ENCODE measurements at regions not wholly inside any gene's neighbourhood (a gene's known extent, or its start where the extent isn't known, plus 50 kb on each side); places are given as distances from the start of the nearest gene placed in this dataset.

DNA sequence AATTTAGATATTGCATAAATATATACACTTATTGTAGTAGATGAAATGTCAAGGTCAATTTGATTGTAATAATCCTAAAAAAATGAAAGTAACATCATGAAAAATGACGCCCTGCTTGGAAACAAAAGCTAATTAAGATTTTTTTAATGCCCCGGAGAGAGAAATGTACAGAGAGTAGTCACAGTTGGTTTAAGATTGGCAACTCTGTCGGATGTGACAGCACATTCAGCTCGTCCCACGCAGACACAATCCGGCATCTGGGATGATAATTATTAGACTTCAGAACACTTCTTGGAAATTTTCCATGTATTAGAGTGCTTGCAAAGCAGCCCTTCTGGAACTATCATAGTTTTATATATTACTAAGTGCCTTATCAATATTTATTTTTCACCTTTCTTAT lies 478.0 kb downstream of the PDHA2 start (continued):
- TF ChIP-seq, protein P1, sequence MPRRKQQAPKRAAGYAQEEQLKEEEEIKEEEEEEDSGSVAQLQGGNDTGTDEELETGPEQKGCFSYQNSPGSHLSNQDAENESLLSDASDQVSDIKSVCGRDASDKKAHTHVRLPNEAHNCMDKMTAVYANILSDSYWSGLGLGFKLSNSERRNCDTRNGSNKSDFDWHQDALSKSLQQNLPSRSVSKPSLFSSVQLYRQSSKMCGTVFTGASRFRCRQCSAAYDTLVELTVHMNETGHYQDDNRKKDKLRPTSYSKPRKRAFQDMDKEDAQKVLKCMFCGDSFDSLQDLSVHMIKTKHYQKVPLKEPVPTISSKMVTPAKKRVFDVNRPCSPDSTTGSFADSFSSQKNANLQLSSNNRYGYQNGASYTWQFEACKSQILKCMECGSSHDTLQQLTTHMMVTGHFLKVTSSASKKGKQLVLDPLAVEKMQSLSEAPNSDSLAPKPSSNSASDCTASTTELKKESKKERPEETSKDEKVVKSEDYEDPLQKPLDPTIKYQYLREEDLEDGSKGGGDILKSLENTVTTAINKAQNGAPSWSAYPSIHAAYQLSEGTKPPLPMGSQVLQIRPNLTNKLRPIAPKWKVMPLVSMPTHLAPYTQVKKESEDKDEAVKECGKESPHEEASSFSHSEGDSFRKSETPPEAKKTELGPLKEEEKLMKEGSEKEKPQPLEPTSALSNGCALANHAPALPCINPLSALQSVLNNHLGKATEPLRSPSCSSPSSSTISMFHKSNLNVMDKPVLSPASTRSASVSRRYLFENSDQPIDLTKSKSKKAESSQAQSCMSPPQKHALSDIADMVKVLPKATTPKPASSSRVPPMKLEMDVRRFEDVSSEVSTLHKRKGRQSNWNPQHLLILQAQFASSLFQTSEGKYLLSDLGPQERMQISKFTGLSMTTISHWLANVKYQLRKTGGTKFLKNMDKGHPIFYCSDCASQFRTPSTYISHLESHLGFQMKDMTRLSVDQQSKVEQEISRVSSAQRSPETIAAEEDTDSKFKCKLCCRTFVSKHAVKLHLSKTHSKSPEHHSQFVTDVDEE (CRISPR knock-in tag; IDR thresholded peaks at IDR 0.05), result no peak
- TF ChIP-seq PPARA (CRISPR knock-in tag; IDR thresholded peaks at IDR 0.05; ENCODE audit: borderline replicate concordance) (no peak), BACH2 (CRISPR knock-in tag; IDR thresholded peaks at IDR 0.05; ENCODE audit: borderline replicate concordance) (no peak)
- TF ChIP-seq, protein P2, sequence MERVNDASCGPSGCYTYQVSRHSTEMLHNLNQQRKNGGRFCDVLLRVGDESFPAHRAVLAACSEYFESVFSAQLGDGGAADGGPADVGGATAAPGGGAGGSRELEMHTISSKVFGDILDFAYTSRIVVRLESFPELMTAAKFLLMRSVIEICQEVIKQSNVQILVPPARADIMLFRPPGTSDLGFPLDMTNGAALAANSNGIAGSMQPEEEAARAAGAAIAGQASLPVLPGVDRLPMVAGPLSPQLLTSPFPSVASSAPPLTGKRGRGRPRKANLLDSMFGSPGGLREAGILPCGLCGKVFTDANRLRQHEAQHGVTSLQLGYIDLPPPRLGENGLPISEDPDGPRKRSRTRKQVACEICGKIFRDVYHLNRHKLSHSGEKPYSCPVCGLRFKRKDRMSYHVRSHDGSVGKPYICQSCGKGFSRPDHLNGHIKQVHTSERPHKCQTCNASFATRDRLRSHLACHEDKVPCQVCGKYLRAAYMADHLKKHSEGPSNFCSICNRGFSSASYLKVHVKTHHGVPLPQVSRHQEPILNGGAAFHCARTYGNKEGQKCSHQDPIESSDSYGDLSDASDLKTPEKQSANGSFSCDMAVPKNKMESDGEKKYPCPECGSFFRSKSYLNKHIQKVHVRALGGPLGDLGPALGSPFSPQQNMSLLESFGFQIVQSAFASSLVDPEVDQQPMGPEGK (CRISPR knock-in tag; IDR thresholded peaks at IDR 0.05; ENCODE audit: borderline replicate concordance), result no peak

DNA sequence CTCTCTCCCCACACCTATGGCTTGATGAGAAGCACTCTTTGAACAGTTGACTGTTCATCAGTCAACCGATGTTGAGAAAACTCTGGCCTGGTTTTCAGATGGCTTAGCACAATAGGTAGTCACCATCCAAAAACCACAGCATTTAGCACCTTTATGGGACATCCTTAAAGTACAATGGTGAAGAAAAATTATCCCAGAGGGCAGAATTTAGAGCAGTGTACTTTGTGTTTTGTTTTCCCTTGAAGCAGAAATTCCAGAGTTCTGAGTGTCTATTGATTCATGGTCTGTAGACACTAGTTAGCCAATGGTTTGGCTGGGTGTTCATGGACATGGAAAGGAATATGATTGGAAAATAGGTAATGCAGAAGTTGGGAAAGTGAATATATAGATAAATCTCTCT lies 487.0 kb downstream of the PDHA2 start:
- ATAC-seq, result no peak

DNA sequence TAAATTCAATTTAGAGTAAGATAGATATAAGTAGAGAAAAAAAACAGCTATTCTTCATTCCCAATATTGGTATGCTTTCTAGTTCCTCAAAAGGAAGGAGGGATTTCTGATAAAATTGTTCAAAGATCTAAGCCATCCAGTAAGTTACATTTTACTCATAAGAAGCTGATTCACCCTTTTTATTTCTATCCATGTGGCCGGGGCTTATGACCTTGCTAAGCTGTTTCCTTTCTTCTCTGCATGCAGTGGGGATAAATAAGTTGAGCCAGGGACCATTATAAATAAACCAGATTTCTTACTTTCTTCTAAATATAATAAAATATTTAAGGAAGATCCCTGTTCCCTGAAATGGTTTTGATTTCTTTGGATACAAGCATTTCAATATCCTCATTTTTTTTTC lies 502.3 kb downstream of the PDHA2 start:
- no peak for TF ChIP-seq TCF4 (CRISPR knock-in tag; IDR thresholded peaks at IDR 0.05; ENCODE audit: borderline replicate concordance)
- TF ChIP-seq GLIS3 (CRISPR knock-in tag; IDR thresholded peaks at IDR 0.05), result no peak
- no peak for TF ChIP-seq ARNTL (CRISPR knock-in tag; IDR thresholded peaks at IDR 0.05; ENCODE audit: borderline replicate concordance, low read depth)
- TF ChIP-seq ZFP30 (CRISPR knock-in tag; IDR thresholded peaks at IDR 0.05), result no peak
- no peak for TF ChIP-seq ZC3H10 (CRISPR knock-in tag; IDR thresholded peaks at IDR 0.05)
- TF ChIP-seq ZNF565 (CRISPR knock-in tag; conservative IDR thresholded peaks at IDR 0.05; ENCODE audit: low read depth), result no peak
- TF ChIP-seq ZNF8 (CRISPR knock-in tag; IDR thresholded peaks at IDR 0.05), result no peak
- no peak for TF ChIP-seq ZNF70 (CRISPR knock-in tag; IDR thresholded peaks at IDR 0.05)
- no peak for TF ChIP-seq SNAI2 (CRISPR knock-in tag; IDR thresholded peaks at IDR 0.05)
- TF ChIP-seq, protein P1 (CRISPR knock-in tag; IDR thresholded peaks at IDR 0.05), result no peak
- TF ChIP-seq, protein P2 (CRISPR knock-in tag; IDR thresholded peaks at IDR 0.05; ENCODE audit: borderline replicate concordance), result no peak
- no peak for TF ChIP-seq RARB (CRISPR knock-in tag; IDR thresholded peaks at IDR 0.05)
- no peak for TF ChIP-seq ESRRG (CRISPR knock-in tag; IDR thresholded peaks at IDR 0.05)
- no peak for TF ChIP-seq OSR1 (CRISPR knock-in tag; IDR thresholded peaks at IDR 0.05)
- TF ChIP-seq PPARA (CRISPR knock-in tag; IDR thresholded peaks at IDR 0.05; ENCODE audit: borderline replicate concordance), result no peak
- TF ChIP-seq, protein P3, sequence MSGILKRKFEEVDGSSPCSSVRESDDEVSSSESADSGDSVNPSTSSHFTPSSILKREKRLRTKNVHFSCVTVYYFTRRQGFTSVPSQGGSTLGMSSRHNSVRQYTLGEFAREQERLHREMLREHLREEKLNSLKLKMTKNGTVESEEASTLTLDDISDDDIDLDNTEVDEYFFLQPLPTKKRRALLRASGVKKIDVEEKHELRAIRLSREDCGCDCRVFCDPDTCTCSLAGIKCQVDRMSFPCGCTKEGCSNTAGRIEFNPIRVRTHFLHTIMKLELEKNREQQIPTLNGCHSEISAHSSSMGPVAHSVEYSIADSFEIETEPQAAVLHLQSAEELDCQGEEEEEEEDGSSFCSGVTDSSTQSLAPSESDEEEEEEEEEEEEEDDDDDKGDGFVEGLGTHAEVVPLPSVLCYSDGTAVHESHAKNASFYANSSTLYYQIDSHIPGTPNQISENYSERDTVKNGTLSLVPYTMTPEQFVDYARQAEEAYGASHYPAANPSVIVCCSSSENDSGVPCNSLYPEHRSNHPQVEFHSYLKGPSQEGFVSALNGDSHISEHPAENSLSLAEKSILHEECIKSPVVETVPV (CRISPR knock-in tag; IDR thresholded peaks at IDR 0.05), result no peak
- no peak for ATAC-seq

More for the DNA sequence above, 487.0 kb downstream of the PDHA2 start:
- no peak for TF ChIP-seq ZC3H10 (CRISPR knock-in tag; IDR thresholded peaks at IDR 0.05)
- no peak for TF ChIP-seq PPARA (CRISPR knock-in tag; IDR thresholded peaks at IDR 0.05; ENCODE audit: borderline replicate concordance)
- TF ChIP-seq, protein P4, sequence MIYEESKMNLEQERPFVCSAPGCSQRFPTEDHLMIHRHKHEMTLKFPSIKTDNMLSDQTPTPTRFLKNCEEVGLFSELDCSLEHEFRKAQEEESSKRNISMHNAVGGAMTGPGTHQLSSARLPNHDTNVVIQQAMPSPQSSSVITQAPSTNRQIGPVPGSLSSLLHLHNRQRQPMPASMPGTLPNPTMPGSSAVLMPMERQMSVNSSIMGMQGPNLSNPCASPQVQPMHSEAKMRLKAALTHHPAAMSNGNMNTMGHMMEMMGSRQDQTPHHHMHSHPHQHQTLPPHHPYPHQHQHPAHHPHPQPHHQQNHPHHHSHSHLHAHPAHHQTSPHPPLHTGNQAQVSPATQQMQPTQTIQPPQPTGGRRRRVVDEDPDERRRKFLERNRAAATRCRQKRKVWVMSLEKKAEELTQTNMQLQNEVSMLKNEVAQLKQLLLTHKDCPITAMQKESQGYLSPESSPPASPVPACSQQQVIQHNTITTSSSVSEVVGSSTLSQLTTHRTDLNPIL (CRISPR knock-in tag; IDR thresholded peaks at IDR 0.05; ENCODE audit: low read depth), result no peak
